GM18907 (cell line): ENCODE measurements at regions not wholly inside any gene's neighbourhood (a gene's known extent, or its start where the extent isn't known, plus 50 kb on each side); places are given as distances from the start of the nearest gene placed in this dataset.

ENCODE experiments used
- ATAC-seq: cut with Tn5 transposase; IDR thresholded peaks from one replicate; pipeline ENCODE4 v1.9.1; 2021; ENCODE audit warnings: mild to moderate bottlenecking, moderate library complexity; ENCODE audit not compliant: unreplicated experiment

- ATAC-seq, result no peak
These were observed 192.5 kb upstream of the GATB start for GRCh38 chr4:151953312-151953711.

- no peak for ATAC-seq
These were observed 192.0 kb upstream of the GATB start for GRCh38 chr4:151952711-151953254.

- ATAC-seq, result no peak
These were observed 191.3 kb upstream of the GATB start for GRCh38 chr4:151952137-151952536.

- no peak for ATAC-seq
These were observed 190.9 kb upstream of the GATB start for GRCh38 chr4:151951671-151952050.

GRCh38 chr4:151950993-151951670 lies 190.3 kb upstream of the GATB start:
- ATAC-seq, result no peak

GRCh38 chr4:151948351-151949016 lies 187.7 kb upstream of the GATB start:
- no peak for ATAC-seq

GRCh38 chr4:151946718-151947117 lies 185.9 kb upstream of the GATB start:
- no peak for ATAC-seq

- ATAC-seq, result no peak
These were observed 182.2 kb upstream of the GATB start for GRCh38 chr4:151942971-151943370.

- ATAC-seq, result no peak
These were observed 180.3 kb upstream of the GATB start for GRCh38 chr4:151940926-151941617.

- ATAC-seq, result no peak
These were observed 179.5 kb upstream of the GATB start for GRCh38 chr4:151940291-151940690.

- ATAC-seq, result no peak
These were observed 178.9 kb upstream of the GATB start for GRCh38 chr4:151939670-151940069.

GRCh38 chr4:151935411-151935810 lies 174.6 kb upstream of the GATB start:
- ATAC-seq, result no peak

- ATAC-seq, result no peak
These were observed 174.0 kb upstream of the GATB start for GRCh38 chr4:151934766-151935165.

- ATAC-seq, result no peak
These were observed 172.5 kb upstream of the GATB start for GRCh38 chr4:151933122-151933827.

GRCh38 chr4:151931563-151931962 lies 170.8 kb upstream of the GATB start:
- ATAC-seq, result no peak

- ATAC-seq, result no peak
These were observed 169.6 kb upstream of the GATB start for GRCh38 chr4:151930372-151930771.

GRCh38 chr4:151928112-151928511 lies 167.3 kb upstream of the GATB start:
- no peak for ATAC-seq

GRCh38 chr4:151922811-151923210 lies 162.0 kb upstream of the GATB start:
- no peak for ATAC-seq

- no peak for ATAC-seq
These were observed 161.5 kb upstream of the GATB start for GRCh38 chr4:151922306-151922705.

GRCh38 chr4:151921811-151922210 lies 161.0 kb upstream of the GATB start:
- ATAC-seq, result no peak

- no peak for ATAC-seq
These were observed 160.6 kb upstream of the GATB start for GRCh38 chr4:151921386-151921785.
